ENCODE measurements at regions not wholly inside any gene's neighbourhood (a gene's known extent, or its start where the extent isn't known, plus 50 kb on each side); places are given as distances from the start of the nearest gene placed in this dataset.

- TF ChIP-seq CUX1 (IDR thresholded peaks at IDR 0.05; ENCODE audit: insufficient replicate concordance, low read depth, low read length) (no peak), MYC (IDR thresholded peaks at IDR 0.05; ENCODE audit: insufficient read depth, insufficient read length, insufficient replicate concordance, low read length, severe bottlenecking) (no peak), RFX5 (IDR thresholded peaks at IDR 0.05; ENCODE audit: low read depth, low read length) (no peak), ZNF217 (IDR thresholded peaks at IDR 0.05) (no peak), NR2F1 (conservative IDR thresholded peaks at IDR 0.05) (no peak), NRF1 (conservative IDR thresholded peaks at IDR 0.05; ENCODE audit: low read depth, low read length) (no peak)
Observed at GRCh38 chr13:59568306-59568705, 595.4 kb downstream of the DIAPH3 start (continued).

GRCh38 chr13:59570204-59570603, 593.5 kb downstream of the DIAPH3 start:
- no peak for TF ChIP-seq BMI1 (IDR thresholded peaks at IDR 0.05; ENCODE audit: borderline replicate concordance)
- no peak for TF ChIP-seq E4F1 (IDR thresholded peaks at IDR 0.05; ENCODE audit: borderline replicate concordance, partially characterized antibody)
- TF ChIP-seq POLR2AphosphoS2 (IDR thresholded peaks at IDR 0.05; ENCODE audit: low read depth, low read length), result no peak
- TF ChIP-seq REST (IDR thresholded peaks at IDR 0.05; ENCODE audit: low read depth, low read length), result no peak
- TF ChIP-seq PAX8 (IDR thresholded peaks at IDR 0.05), result no peak
- TF ChIP-seq NFXL1 (IDR thresholded peaks at IDR 0.05; ENCODE audit: borderline replicate concordance), result no peak
- no peak for FAIRE-seq
- H4K20me1 ChIP-seq (ENCODE audit: control insufficient read depth, insufficient read depth), result no peaks in the 10 kb centered on the region
- no peaks in the 10 kb centered on the region for H3K79me2 ChIP-seq (ENCODE audit: control insufficient read depth, insufficient read depth, low read length)
- no peak overlapping the region for H3K4me3 ChIP-seq
- in situ Hi-C loops (cut with MboI), result no loop called here
- H3K9ac ChIP-seq (ENCODE audit: control insufficient read depth, insufficient read depth, low read length), result no peak overlapping the region
- no peaks in the 10 kb centered on the region for H3K9me3 ChIP-seq (replicated peaks; ENCODE audit: control insufficient read depth, insufficient read depth, low read length)
- ChIA-PET POLR2A (no interaction called here), SMC1A (ENCODE audit: uncharacterized antibody, unreplicated experiment) (interaction anchor here (1.1 kb wide), 1 partner anchor 10 kb away, joined by 3 read pairs; no protein-coding TSS in a partner anchor), CTCF (interaction anchor here (1.2 kb wide), 1 partner anchor 9 kb away, joined by 3 read pairs; no protein-coding TSS in a partner anchor), RAD21 (ENCODE audit: unreplicated experiment) (no interaction called here)
- no peak for DNase-seq (ENCODE audit: low read depth, low spot score)
- no TSS peak for BruUV-seq (replicated peaks)
- no peak overlapping the region for H3K4me2 ChIP-seq (ENCODE audit: control insufficient read depth, insufficient read depth)
- ATAC-seq, result no peak
- intact Hi-C loops (cut with micrococcal nuclease; ENCODE audit: unreplicated experiment), result no loop called here
- H3K27me3 ChIP-seq (replicated peaks in 1 of 2; ENCODE audit: control insufficient read depth in 2 of 2, insufficient read depth in 2 of 2, low read length in 1 of 2), result no peaks in the 10 kb centered on the region
- H3K36me3 ChIP-seq (ENCODE audit: control insufficient read depth in 2 of 2, insufficient read depth in 2 of 2, low read length in 1 of 2), result no peaks in the 10 kb centered on the region
- H3K27ac ChIP-seq (ENCODE audit: control insufficient read depth, insufficient read depth), result no peak overlapping the region
- 0% methylated on average over 3 of the region's 3 CpGs for WGBS (ENCODE audit: insufficient coverage, insufficient replicate concordance, low lambda C conversion rate, missing lambda C conversion rate)
- no peaks in the 10 kb centered on the region for H3K4me1 ChIP-seq (ENCODE audit: control insufficient read depth, insufficient read depth, low read length)
- no peak overlapping the region for H2AFZ ChIP-seq (ENCODE audit: control insufficient read depth, low read depth, low read length)
